Peyer's patch (tissue), 4 donors: ENCODE measurements at regions not wholly inside any gene's neighbourhood (a gene's known extent, or its start where the extent isn't known, plus 50 kb on each side); places are given as distances from the start of the nearest gene placed in this dataset.

Experiments used
- DNase-seq, 3 donors: peaks; one replicate each; pipeline ENCODE4 v3.0.0-alpha.2; 2017 to 2019
- H3K27ac ChIP-seq, 4 donors: fragments of 200-600 bp; sonication (generic); one replicate each; pipeline ENCODE4 v1.5.1; 2016 to 2019
- H3K27me3 ChIP-seq, 2 donors: fragments of 200-600 bp; sonication (generic); one replicate each; pipeline ENCODE4 v1.5.1; 2019
- H3K36me3 ChIP-seq, 3 donors: fragments of 200-600 bp; sonication (generic); one replicate each; pipeline ENCODE4 v1.5.1; 2016 to 2019
- H3K4me1 ChIP-seq, 4 donors: fragments of 200-600 bp; sonication (generic); one replicate each; pipeline ENCODE4 v1.5.1; 2016 to 2019
- H3K4me3 ChIP-seq, 4 donors: fragments of 200-600 bp; sonication (generic); 1 replicate in 3 of 4; 2 replicates in 1 of 4; pipeline ENCODE4 v1.5.1; 2016 to 2019; ENCODE audit warnings: mild to moderate bottlenecking in 1 of 4
- H3K9me3 ChIP-seq, 4 donors: fragments of 200-600 bp; sonication (generic); one replicate each; pipeline ENCODE4 v1.5.1; 2016 to 2019; ENCODE audit warnings: mild to moderate bottlenecking in 1 of 4
- POLR2A ChIP-seq, 2 donors: fragments of 450-650 bp; IDR thresholded peaks; one replicate each; pipeline ENCODE4 v1.5.1; 2017; ENCODE audit warnings: antibody characterized with exemption in 2 of 2, mild to moderate bottlenecking in 2 of 2, moderate library complexity in 2 of 2
- TF ChIP-seq, protein P1 (sequence below), 6 experiments: fragments of 450-650 bp in 4 of 6; fragments of 200-600 bp in 2 of 6; sonication (generic) in 1 of 6; IDR thresholded peaks; one replicate each; pipeline ENCODE4 v1.5.1; 2017 to 2019; ENCODE audit warnings: antibody characterized with exemption in 6 of 6, mild to moderate bottlenecking in 3 of 6, moderate library complexity in 1 of 6

- Histone ChIP-seq H3K27me3 (no peaks in the 10 kb centered on the region), H3K9me3 (no peaks in the 10 kb centered on the region), H3K36me3 (no peaks in the 10 kb centered on the region), H3K27ac (no peak overlapping the region), H3K4me1 (no peaks in the 10 kb centered on the region), H3K4me3 (no peak overlapping the region)
- no peak for TF ChIP-seq POLR2A (IDR thresholded peaks at IDR 0.05)
- TF ChIP-seq, protein P1, sequence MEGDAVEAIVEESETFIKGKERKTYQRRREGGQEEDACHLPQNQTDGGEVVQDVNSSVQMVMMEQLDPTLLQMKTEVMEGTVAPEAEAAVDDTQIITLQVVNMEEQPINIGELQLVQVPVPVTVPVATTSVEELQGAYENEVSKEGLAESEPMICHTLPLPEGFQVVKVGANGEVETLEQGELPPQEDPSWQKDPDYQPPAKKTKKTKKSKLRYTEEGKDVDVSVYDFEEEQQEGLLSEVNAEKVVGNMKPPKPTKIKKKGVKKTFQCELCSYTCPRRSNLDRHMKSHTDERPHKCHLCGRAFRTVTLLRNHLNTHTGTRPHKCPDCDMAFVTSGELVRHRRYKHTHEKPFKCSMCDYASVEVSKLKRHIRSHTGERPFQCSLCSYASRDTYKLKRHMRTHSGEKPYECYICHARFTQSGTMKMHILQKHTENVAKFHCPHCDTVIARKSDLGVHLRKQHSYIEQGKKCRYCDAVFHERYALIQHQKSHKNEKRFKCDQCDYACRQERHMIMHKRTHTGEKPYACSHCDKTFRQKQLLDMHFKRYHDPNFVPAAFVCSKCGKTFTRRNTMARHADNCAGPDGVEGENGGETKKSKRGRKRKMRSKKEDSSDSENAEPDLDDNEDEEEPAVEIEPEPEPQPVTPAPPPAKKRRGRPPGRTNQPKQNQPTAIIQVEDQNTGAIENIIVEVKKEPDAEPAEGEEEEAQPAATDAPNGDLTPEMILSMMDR (IDR thresholded peaks at IDR 0.05) = no peak
- no peak for DNase-seq
These were observed 252.7 kb downstream of the DHX35 start for GRCh38 chr20:39214828-39215227.

DNA sequence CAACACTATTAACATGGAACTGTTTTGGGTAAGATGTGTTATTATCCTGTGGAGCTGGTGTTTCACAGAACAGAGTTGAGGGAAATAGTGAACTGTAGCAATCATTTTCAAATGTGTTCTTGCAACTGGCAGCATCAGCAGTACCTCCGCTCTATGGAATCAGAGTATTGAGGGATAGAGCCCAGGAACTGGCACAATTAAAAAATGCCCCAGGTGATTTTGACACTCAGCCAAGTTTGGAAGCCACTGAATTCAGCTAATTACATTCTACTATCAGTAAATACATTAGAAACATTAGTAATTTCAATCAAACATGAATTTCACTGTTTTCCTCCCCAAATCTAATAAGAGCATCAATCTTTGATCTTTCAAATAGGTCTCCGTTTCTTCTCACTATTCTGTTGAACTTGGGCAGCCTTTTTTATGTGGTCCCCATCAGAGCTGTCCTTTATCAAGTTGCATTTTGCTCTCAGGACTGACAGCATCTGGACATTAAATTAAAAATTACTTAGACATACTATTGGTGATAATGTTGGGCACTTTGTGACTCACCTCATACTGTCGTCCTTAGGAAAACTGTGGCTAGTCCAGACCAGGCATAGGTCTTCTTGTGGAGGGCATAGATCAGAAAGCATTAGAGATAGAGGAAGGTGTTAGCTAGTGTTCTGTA lies 251.5 kb downstream of the DHX35 start:
- TF ChIP-seq, protein P1 (IDR thresholded peaks at IDR 0.05) = no peak
- no peak for TF ChIP-seq POLR2A (IDR thresholded peaks at IDR 0.05)
- Histone ChIP-seq H3K36me3 (no peaks in the 10 kb centered on the region), H3K27me3 (no peaks in the 10 kb centered on the region), H3K4me3 (no peak overlapping the region), H3K4me1 (no peaks in the 10 kb centered on the region), H3K9me3 (no peaks in the 10 kb centered on the region), H3K27ac (no peak overlapping the region)
- no peak for DNase-seq

DNA sequence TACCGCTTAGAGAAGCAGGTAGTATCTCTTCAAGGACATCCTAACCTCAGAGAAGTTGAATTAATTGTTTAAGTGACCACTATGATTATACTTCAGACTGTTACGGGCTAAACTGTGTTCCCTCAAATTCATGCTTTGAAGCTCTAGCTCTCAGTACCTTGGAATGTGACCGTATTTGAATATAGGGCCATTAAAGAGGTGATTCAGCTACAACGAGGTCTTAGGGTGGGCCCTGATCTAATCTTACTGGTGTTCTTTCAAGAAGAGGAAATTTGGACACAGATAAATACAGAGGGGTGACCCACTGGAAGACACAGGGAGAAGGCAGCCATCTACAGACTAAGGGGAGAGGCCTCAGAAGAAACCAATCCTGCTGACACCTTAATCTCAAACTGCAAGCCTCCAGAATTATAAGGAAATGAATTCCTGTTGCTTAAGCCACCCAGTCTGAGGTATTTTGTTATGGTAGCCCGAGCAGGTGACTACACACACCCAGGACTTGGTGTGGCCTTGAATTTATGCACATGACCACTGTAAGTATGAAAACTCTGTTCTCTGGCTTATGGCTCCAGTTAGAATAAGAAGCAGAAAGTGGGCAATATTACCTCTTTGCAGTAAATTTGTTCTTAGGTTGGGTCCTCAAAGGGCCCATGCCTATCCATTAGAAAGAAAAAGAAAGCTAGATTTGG lies 249.1 kb downstream of the DHX35 start:
- Histone ChIP-seq H3K27me3 (no peaks in the 10 kb centered on the region), H3K9me3 (no peaks in the 10 kb centered on the region), H3K4me3 (no peak overlapping the region), H3K4me1 (no peaks in the 10 kb centered on the region), H3K27ac (no peak overlapping the region), H3K36me3 (no peaks in the 10 kb centered on the region)
- no peak for DNase-seq
- TF ChIP-seq, protein P1 (IDR thresholded peaks at IDR 0.05) = no peak
- TF ChIP-seq POLR2A (IDR thresholded peaks at IDR 0.05) = no peak

GRCh38 chr20:39210341-39211036 lies 248.3 kb downstream of the DHX35 start:
- no peaks in the 10 kb centered on the region for H3K9me3 ChIP-seq
- H3K27ac ChIP-seq = no peak overlapping the region
- no peak for DNase-seq
- no peak overlapping the region for H3K4me3 ChIP-seq
- H3K4me1 ChIP-seq = no peaks in the 10 kb centered on the region
- TF ChIP-seq, protein P1 (IDR thresholded peaks at IDR 0.05) = no peak
- TF ChIP-seq POLR2A (IDR thresholded peaks at IDR 0.05) = no peak
- no peaks in the 10 kb centered on the region for H3K36me3 ChIP-seq
- no peaks in the 10 kb centered on the region for H3K27me3 ChIP-seq

GRCh38 chr20:39206899-39207564 lies 244.9 kb downstream of the DHX35 start:
- Histone ChIP-seq H3K27ac (no peak overlapping the region), H3K36me3 (no peaks in the 10 kb centered on the region), H3K9me3 (no peaks in the 10 kb centered on the region), H3K4me1 (no peaks in the 10 kb centered on the region), H3K4me3 (no peak overlapping the region), H3K27me3 (no peaks in the 10 kb centered on the region)
- DNase-seq = no peak
- no peak for TF ChIP-seq POLR2A (IDR thresholded peaks at IDR 0.05)
- TF ChIP-seq, protein P1 (IDR thresholded peaks at IDR 0.05) = no peak
